ENCODE measurements at regions not wholly inside any gene's neighbourhood (a gene's known extent, or its start where the extent isn't known, plus 50 kb on each side); places are given as distances from the start of the nearest gene placed in this dataset.

DNA sequence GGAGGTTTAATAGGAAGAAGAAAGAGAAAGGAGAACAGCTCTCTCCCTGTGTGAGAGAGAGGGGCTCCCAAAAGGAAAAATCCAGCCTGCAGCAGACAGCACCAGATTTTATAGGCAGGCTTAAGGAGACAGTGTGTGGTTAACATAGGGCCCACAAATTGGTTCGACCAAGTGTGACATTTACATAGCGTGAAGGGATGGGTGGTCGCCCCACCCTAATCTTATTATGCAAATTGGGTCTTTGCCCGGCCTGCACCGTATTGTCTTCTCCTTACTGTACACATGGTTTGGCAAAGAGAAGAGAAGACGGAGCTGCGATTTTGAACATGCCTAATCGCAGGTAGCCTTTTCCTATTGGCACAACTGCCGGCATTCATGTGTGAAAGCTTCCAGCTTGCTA is 756.3 kb downstream of the NXPH1 start:
- Mint-ChIP-seq H3K36me3 (ENCODE audit: low read depth, unreplicated experiment) (no peaks in the 10 kb centered on the region), H3K4me1 (ENCODE audit: unreplicated experiment) (no peaks in the 10 kb centered on the region), H3K4me3 (ENCODE audit: unreplicated experiment) (no peak overlapping the region), H3K27me3 (ENCODE audit: unreplicated experiment) (no peaks in the 10 kb centered on the region), H3K9me3 (ENCODE audit: unreplicated experiment) (no peaks in the 10 kb centered on the region), H3K27ac (ENCODE audit: unreplicated experiment) (no peak overlapping the region)
- no peak for TF ChIP-seq CTCF (IDR thresholded peaks at IDR 0.05; ENCODE audit: unreplicated experiment)
- no peak for DNase-seq (ENCODE audit: low spot score)

- Mint-ChIP-seq H3K27me3 (ENCODE audit: unreplicated experiment) (no peaks in the 10 kb centered on the region), H3K9me3 (ENCODE audit: unreplicated experiment) (no peaks in the 10 kb centered on the region), H3K36me3 (ENCODE audit: low read depth, unreplicated experiment) (no peaks in the 10 kb centered on the region), H3K27ac (ENCODE audit: unreplicated experiment) (no peak overlapping the region), H3K4me1 (ENCODE audit: unreplicated experiment) (no peaks in the 10 kb centered on the region), H3K4me3 (ENCODE audit: unreplicated experiment) (no peak overlapping the region)
- TF ChIP-seq CTCF (IDR thresholded peaks at IDR 0.05; ENCODE audit: unreplicated experiment) = no peak
- no peak for DNase-seq (ENCODE audit: low spot score)
Observed at GRCh38 chr7:9192969-9193368, 759.6 kb downstream of the NXPH1 start.

GRCh38 chr7:9200626-9201025 is 767.2 kb downstream of the NXPH1 start:
- TF ChIP-seq CTCF (IDR thresholded peaks at IDR 0.05; ENCODE audit: unreplicated experiment) = no peak
- Mint-ChIP-seq H3K27me3 (ENCODE audit: unreplicated experiment) (no peaks in the 10 kb centered on the region), H3K9me3 (ENCODE audit: unreplicated experiment) (no peaks in the 10 kb centered on the region), H3K36me3 (ENCODE audit: low read depth, unreplicated experiment) (no peaks in the 10 kb centered on the region), H3K27ac (ENCODE audit: unreplicated experiment) (no peak overlapping the region), H3K4me1 (ENCODE audit: unreplicated experiment) (no peaks in the 10 kb centered on the region), H3K4me3 (ENCODE audit: unreplicated experiment) (no peak overlapping the region)
- no peak for DNase-seq (ENCODE audit: low spot score)

DNA sequence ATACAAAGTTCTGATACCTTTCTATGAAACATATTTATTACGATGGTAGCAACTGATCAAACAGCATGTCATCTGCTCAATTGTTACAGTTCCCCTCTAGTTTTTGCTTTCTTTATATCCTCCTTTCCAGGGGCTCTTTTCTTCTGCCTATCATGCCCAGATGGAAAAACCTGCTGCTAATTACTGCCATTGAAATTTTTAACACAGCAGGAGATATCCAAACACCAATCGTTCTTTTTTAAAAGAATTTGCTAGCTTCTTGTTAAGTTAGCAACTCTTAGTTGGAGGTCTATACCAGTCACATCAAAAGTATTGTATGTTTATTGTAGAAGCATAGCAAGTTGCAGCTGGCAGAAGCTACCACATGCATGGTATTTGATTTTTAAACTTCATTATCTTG is 768.5 kb downstream of the NXPH1 start:
- DNase-seq (ENCODE audit: low spot score) = no peak
- Mint-ChIP-seq H3K4me1 (ENCODE audit: unreplicated experiment) (peaks cover 7% of the 10 kb centered on the region), H3K27ac (ENCODE audit: unreplicated experiment) (no peak overlapping the region), H3K4me3 (ENCODE audit: unreplicated experiment) (no peak overlapping the region), H3K36me3 (ENCODE audit: low read depth, unreplicated experiment) (no peaks in the 10 kb centered on the region), H3K27me3 (ENCODE audit: unreplicated experiment) (no peaks in the 10 kb centered on the region), H3K9me3 (ENCODE audit: unreplicated experiment) (no peaks in the 10 kb centered on the region)
- TF ChIP-seq CTCF (IDR thresholded peaks at IDR 0.05; ENCODE audit: unreplicated experiment) = no peak

DNA sequence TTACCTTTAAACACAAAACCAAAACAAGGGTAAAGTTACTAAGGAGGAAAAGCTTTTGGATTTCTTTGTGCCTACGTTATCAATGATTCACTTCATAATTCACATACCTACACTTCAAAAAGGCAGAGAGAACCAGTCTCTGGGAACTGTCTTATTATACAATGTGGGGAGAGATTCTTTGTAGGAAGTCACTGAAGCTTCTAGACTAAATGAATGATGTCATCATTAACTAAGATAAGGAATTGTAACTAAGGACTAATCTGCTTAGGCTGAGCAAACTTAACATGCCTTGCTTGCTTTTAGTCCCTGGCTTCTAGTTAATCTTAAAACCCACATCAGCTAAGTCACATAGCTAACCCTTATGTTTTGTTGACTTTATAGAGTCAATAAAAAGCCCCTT is 771.2 kb downstream of the NXPH1 start:
- no peaks in the 10 kb centered on the region for H3K9me3 Mint-ChIP-seq (ENCODE audit: unreplicated experiment)
- H3K27me3 Mint-ChIP-seq (ENCODE audit: unreplicated experiment) = no peaks in the 10 kb centered on the region
- H3K36me3 Mint-ChIP-seq (ENCODE audit: low read depth, unreplicated experiment) = no peaks in the 10 kb centered on the region
- DNase-seq (ENCODE audit: low spot score) = no peak
- H3K4me3 Mint-ChIP-seq (ENCODE audit: unreplicated experiment) = no peak overlapping the region
- peaks cover 7% of the 10 kb centered on the region for H3K4me1 Mint-ChIP-seq (ENCODE audit: unreplicated experiment)
- no peak overlapping the region for H3K27ac Mint-ChIP-seq (ENCODE audit: unreplicated experiment)
- no peak for TF ChIP-seq CTCF (IDR thresholded peaks at IDR 0.05; ENCODE audit: unreplicated experiment)

Measured in endothelial cell (in vitro differentiated cells).